CD14-positive monocyte (primary cell): ENCODE measurements at regions not wholly inside any gene's neighbourhood (a gene's known extent, or its start where the extent isn't known, plus 50 kb on each side); places are given as distances from the start of the nearest gene placed in this dataset.
A peak's percentile ranks its signal among the peaks of the same experiment; 100 is the strongest.

Experiments used
- DNase-seq, 3 donors: peaks; one replicate each; pipeline ENCODE4 v3.0.0-alpha.2; 2011 to 2022
- H2AFZ ChIP-seq: 2 replicates; pipeline ENCODE4 v1.6.0; 2012; ENCODE audit warnings: mild to moderate bottlenecking, low read depth, low read length, inconsistent platforms; ENCODE audit not compliant: insufficient read depth, poor library complexity, severe bottlenecking
- H3K27ac ChIP-seq, 2 donors: 1 replicate in 1 of 2; 2 replicates in 1 of 2; pipeline ENCODE4 v1.5.1; 2012 to 2013; ENCODE audit warnings: low read length in 2 of 2, control low read depth in 1 of 2, inconsistent platforms in 1 of 2, low read depth in 1 of 2, mild to moderate bottlenecking in 1 of 2
- H3K27me3 ChIP-seq, 2 donors: one replicate each; pipeline versions ENCODE4 v1.6.0 to v1.6.1; 2011 to 2013; ENCODE audit warnings: low read length in 2 of 2; ENCODE audit not compliant: control insufficient read depth in 2 of 2, insufficient read depth in 2 of 2
- H3K36me3 ChIP-seq, 2 donors: replicated peaks in 1 of 2; 1 replicate in 1 of 2; 2 replicates in 1 of 2; pipeline versions ENCODE4 v1.5.1 to v1.6.1; 2012 to 2013; ENCODE audit warnings: low read length in 2 of 2, control low read depth in 1 of 2, inconsistent platforms in 1 of 2, mild to moderate bottlenecking in 1 of 2; ENCODE audit not compliant: insufficient read depth in 2 of 2, control insufficient read depth in 1 of 2
- H3K4me1 ChIP-seq, 2 donors: 1 replicate in 1 of 2; 2 replicates in 1 of 2; pipeline versions ENCODE4 v1.5.1 to v1.6.1; 2012 to 2013; ENCODE audit warnings: low read length in 2 of 2, control low read depth in 1 of 2, inconsistent platforms in 1 of 2, mild to moderate bottlenecking in 1 of 2, moderate library complexity in 1 of 2; ENCODE audit not compliant: insufficient read depth in 2 of 2, control insufficient read depth in 1 of 2
- H3K4me2 ChIP-seq: replicated peaks from 2 replicates; pipeline ENCODE3; 2012; ENCODE audit warnings: low read length, moderate library complexity, mild to moderate bottlenecking; ENCODE audit not compliant: poor library complexity, severe bottlenecking; ENCODE audit errors: extremely low read depth
- H3K4me3 ChIP-seq, 3 experiments: fragments of 200-600 bp in 1 of 3; sonication (generic) in 1 of 3; replicated peaks in 1 of 3; 1 replicate in 2 of 3; 2 replicates in 1 of 3; pipeline ENCODE4 v1.5.1; 2011 to 2013; ENCODE audit warnings: low read length in 3 of 3, mild to moderate bottlenecking in 3 of 3, control low read depth in 2 of 3, low read depth in 2 of 3, inconsistent platforms in 1 of 3, moderate library complexity in 1 of 3
- H3K79me2 ChIP-seq: 2 replicates; pipeline ENCODE4 v1.6.0; 2012; ENCODE audit warnings: mild to moderate bottlenecking, control low read depth, inconsistent platforms, low read length, moderate library complexity; ENCODE audit not compliant: insufficient read depth
- H3K9ac ChIP-seq: 2 replicates; pipeline ENCODE4 v1.6.0; 2017; ENCODE audit warnings: low read length, mild to moderate bottlenecking; ENCODE audit not compliant: insufficient read depth, poor library complexity, severe bottlenecking
- H3K9me3 ChIP-seq, 2 donors: replicated peaks in 1 of 2; 1 replicate in 1 of 2; 2 replicates in 1 of 2; pipeline versions ENCODE4 v1.5.1 to v1.6.1; 2012 to 2013; ENCODE audit warnings: low read length in 2 of 2, control low read depth in 1 of 2; ENCODE audit not compliant: control insufficient read depth in 1 of 2, insufficient read depth in 1 of 2
- H4K20me1 ChIP-seq: 2 replicates; pipeline ENCODE4 v1.6.0; 2012; ENCODE audit warnings: mild to moderate bottlenecking, low read length, control low read depth, moderate library complexity; ENCODE audit not compliant: insufficient read depth
- H3K27ac Mint-ChIP-seq, 7 donors: one replicate each; pipeline ENCODE4 v1.8.0; 2020; ENCODE audit warnings: mild to moderate bottlenecking in 7 of 7, mixed read lengths in 7 of 7, moderate library complexity in 6 of 7, inconsistent platforms in 2 of 7
- H3K27me3 Mint-ChIP-seq, 3 donors: one replicate each; pipeline ENCODE4 v1.8.0; 2021 to 2022; ENCODE audit warnings: low read depth in 3 of 3, mild to moderate bottlenecking in 3 of 3, mixed read lengths in 3 of 3, moderate library complexity in 3 of 3, inconsistent platforms in 1 of 3
- H3K36me3 Mint-ChIP-seq, 2 donors: one replicate each; pipeline ENCODE4 v1.8.0; 2020; ENCODE audit warnings: mixed read lengths in 2 of 2, inconsistent platforms in 1 of 2, mild to moderate bottlenecking in 1 of 2
- H3K4me1 Mint-ChIP-seq: one replicate; pipeline ENCODE4 v1.8.0; 2020; ENCODE audit warnings: mild to moderate bottlenecking, mixed read lengths
- H3K4me3 Mint-ChIP-seq, 2 donors: one replicate each; pipeline ENCODE4 v1.8.0; 2020; ENCODE audit warnings: mild to moderate bottlenecking in 2 of 2, mixed read lengths in 2 of 2, moderate library complexity in 1 of 2
- H3K9me3 Mint-ChIP-seq, 7 donors: one replicate each; pipeline ENCODE4 v1.8.0; 2020 to 2022; ENCODE audit warnings: mixed read lengths in 7 of 7, mild to moderate bottlenecking in 6 of 7, moderate library complexity in 6 of 7, inconsistent platforms in 2 of 7
- CTCF ChIP-seq: fragments of 200-600 bp; IDR thresholded peaks from one replicate; pipeline ENCODE4 v1.8.0; 2022; ENCODE audit warnings: antibody characterized with exemption, mild to moderate bottlenecking
- WGBS: methylation state at CpG from one replicate; pipeline ENCODE4 v1.1.5; 2013; ENCODE audit warnings: missing lambda C conversion rate; ENCODE audit not compliant: insufficient coverage; 5-methylcytosine and 5-hydroxymethylcytosine counted together
- intact Hi-C, 2 donors: fragments of 100-400 bp; cut with micrococcal nuclease; formaldehyde crosslinking; loops; one replicate each; pipeline versions ENCODE4 v1.15.0 to v1.15.1; 2023

GRCh38 chr19:31575846-31576335 is 226.7 kb upstream of the TSHZ3 start:
- H3K9me3 ChIP-seq: peaks cover 8% of the 10 kb centered on the region in 2 donors
- no peaks in the 10 kb centered on the region for H3K27me3 ChIP-seq
- no peaks in the 10 kb centered on the region for H3K79me2 ChIP-seq
- no peaks in the 10 kb centered on the region for H4K20me1 ChIP-seq
- no peaks in the 10 kb centered on the region for H3K4me1 Mint-ChIP-seq
- no peaks in the 10 kb centered on the region for H3K36me3 ChIP-seq
- no peak overlapping the region for H3K4me3 Mint-ChIP-seq
- H3K9ac ChIP-seq: no peak overlapping the region
- H3K36me3 Mint-ChIP-seq: no peaks in the 10 kb centered on the region
- intact Hi-C loops: no loop called here
- no peak overlapping the region for H2AFZ ChIP-seq
- H3K27ac ChIP-seq: no peak overlapping the region
- 95% methylated on average over 7 of the region's 11 CpGs for WGBS
- no peak overlapping the region for H3K4me2 ChIP-seq
- no peak for DNase-seq
- no peak overlapping the region for H3K4me3 ChIP-seq
- peaks cover 0 to 2% (median 0%) of the 10 kb centered on the region in 3 donors for H3K27me3 Mint-ChIP-seq
- H3K9me3 Mint-ChIP-seq: peaks cover 2 to 10% (median 5%) of the 10 kb centered on the region in 7 donors
- H3K4me1 ChIP-seq: no peaks in the 10 kb centered on the region
- no peak overlapping the region for H3K27ac Mint-ChIP-seq
- no peak for TF ChIP-seq CTCF

- no peaks in the 10 kb centered on the region for H3K4me1 ChIP-seq
- no peaks in the 10 kb centered on the region for H3K36me3 ChIP-seq
- no peaks in the 10 kb centered on the region for H4K20me1 ChIP-seq
- Mint-ChIP-seq H3K4me1 (no peaks in the 10 kb centered on the region), H3K36me3 (no peaks in the 10 kb centered on the region), H3K9me3 (peaks cover 2 to 10% (median 5%) of the 10 kb centered on the region in 7 donors), H3K27ac (peak overlapping the region in 1 of 7 donors; percentile 24), H3K27me3 (peaks cover 0 to 6% (median 2%) of the 10 kb centered on the region in 3 donors), H3K4me3 (no peak overlapping the region)
- no peak for DNase-seq
- no peak overlapping the region for H2AFZ ChIP-seq
- TF ChIP-seq CTCF: no peak
- H3K9ac ChIP-seq: no peak overlapping the region
- H3K4me3 ChIP-seq: no peak overlapping the region
- WGBS: 93% methylated on average over 3 of the region's 3 CpGs
- intact Hi-C loops: no loop called here
- H3K27ac ChIP-seq: no peak overlapping the region
- no peaks in the 10 kb centered on the region for H3K27me3 ChIP-seq
- peaks cover 8% of the 10 kb centered on the region in 2 donors for H3K9me3 ChIP-seq
- H3K79me2 ChIP-seq: no peaks in the 10 kb centered on the region
- H3K4me2 ChIP-seq: no peak overlapping the region
Measured at GRCh38 chr19:31578326-31578725, 229.1 kb upstream of the TSHZ3 start.
